Osteoblast (primary cell): ENCODE measurements at regions not wholly inside any gene's neighbourhood (a gene's known extent, or its start where the extent isn't known, plus 50 kb on each side); places are given as distances from the start of the nearest gene placed in this dataset.

Source experiments
- DNase-seq: peaks from one replicate; pipeline ENCODE4 v3.0.0; 2011; ENCODE audit warnings: low spot score, mixed read lengths; ENCODE audit not compliant: insufficient read length; ENCODE audit errors: missing footprints
- H2AFZ ChIP-seq: 2 replicates; pipeline ENCODE4 v1.6.0; 2011; ENCODE audit warnings: mild to moderate bottlenecking, low read length
- H3K27ac ChIP-seq: 2 replicates; pipeline ENCODE4 v1.5.1; 2011; ENCODE audit warnings: mild to moderate bottlenecking, low read depth, low read length, moderate library complexity
- H3K27me3 ChIP-seq: 2 replicates; pipeline ENCODE4 v1.6.0; 2012; ENCODE audit warnings: mild to moderate bottlenecking, control low read depth, inconsistent platforms, low read length, moderate library complexity; ENCODE audit not compliant: insufficient read depth
- H3K36me3 ChIP-seq: 2 replicates; pipeline ENCODE4 v1.5.1; 2011; ENCODE audit warnings: mild to moderate bottlenecking, low read length, control low read depth, moderate library complexity; ENCODE audit not compliant: insufficient read depth
- H3K4me1 ChIP-seq: 2 replicates; pipeline ENCODE4 v1.5.1; 2011; ENCODE audit warnings: mild to moderate bottlenecking, low read length, control low read depth, moderate library complexity; ENCODE audit not compliant: insufficient read depth
- H3K4me2 ChIP-seq: 2 replicates; pipeline ENCODE4 v1.6.0; 2011; ENCODE audit warnings: mild to moderate bottlenecking, low read length; ENCODE audit not compliant: insufficient read depth
- H3K4me3 ChIP-seq: fragments of 200-600 bp; sonication (generic); 3 replicates; pipeline ENCODE4 v1.5.1; 2012; ENCODE audit warnings: mild to moderate bottlenecking, low read length, inconsistent platforms; ENCODE audit not compliant: insufficient read depth
- H3K79me2 ChIP-seq: 2 replicates; pipeline ENCODE4 v1.6.0; 2012; ENCODE audit warnings: mild to moderate bottlenecking, low read length, control low read depth, inconsistent platforms; ENCODE audit not compliant: insufficient read depth
- H3K9me3 ChIP-seq: 2 replicates; pipeline ENCODE4 v1.5.1; 2011; ENCODE audit warnings: low read depth, low read length, control low read depth
- H4K20me1 ChIP-seq: 2 replicates; pipeline ENCODE4 v1.6.0; 2012; ENCODE audit warnings: mild to moderate bottlenecking, low read length, control low read depth; ENCODE audit not compliant: insufficient read depth
- TF ChIP-seq, protein P1 (sequence below): IDR thresholded peaks from 2 replicates; pipeline ENCODE4 v1.5.1; 2011; ENCODE audit warnings: mild to moderate bottlenecking, low read depth, low read length, moderate library complexity; ENCODE audit errors: extremely low read depth

- Histone ChIP-seq H3K79me2 (no peaks in the 10 kb centered on the region), H3K4me1 (no peaks in the 10 kb centered on the region), H3K4me2 (no peak overlapping the region), H3K9me3 (no peaks in the 10 kb centered on the region), H2AFZ (no peak overlapping the region), H3K27ac (no peak overlapping the region), H3K36me3 (no peaks in the 10 kb centered on the region), H4K20me1 (no peaks in the 10 kb centered on the region), H3K27me3 (no peaks in the 10 kb centered on the region), H3K4me3 (no peak overlapping the region)
- DNase-seq: no peak
- TF ChIP-seq, protein P1, sequence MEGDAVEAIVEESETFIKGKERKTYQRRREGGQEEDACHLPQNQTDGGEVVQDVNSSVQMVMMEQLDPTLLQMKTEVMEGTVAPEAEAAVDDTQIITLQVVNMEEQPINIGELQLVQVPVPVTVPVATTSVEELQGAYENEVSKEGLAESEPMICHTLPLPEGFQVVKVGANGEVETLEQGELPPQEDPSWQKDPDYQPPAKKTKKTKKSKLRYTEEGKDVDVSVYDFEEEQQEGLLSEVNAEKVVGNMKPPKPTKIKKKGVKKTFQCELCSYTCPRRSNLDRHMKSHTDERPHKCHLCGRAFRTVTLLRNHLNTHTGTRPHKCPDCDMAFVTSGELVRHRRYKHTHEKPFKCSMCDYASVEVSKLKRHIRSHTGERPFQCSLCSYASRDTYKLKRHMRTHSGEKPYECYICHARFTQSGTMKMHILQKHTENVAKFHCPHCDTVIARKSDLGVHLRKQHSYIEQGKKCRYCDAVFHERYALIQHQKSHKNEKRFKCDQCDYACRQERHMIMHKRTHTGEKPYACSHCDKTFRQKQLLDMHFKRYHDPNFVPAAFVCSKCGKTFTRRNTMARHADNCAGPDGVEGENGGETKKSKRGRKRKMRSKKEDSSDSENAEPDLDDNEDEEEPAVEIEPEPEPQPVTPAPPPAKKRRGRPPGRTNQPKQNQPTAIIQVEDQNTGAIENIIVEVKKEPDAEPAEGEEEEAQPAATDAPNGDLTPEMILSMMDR: no peak
Measured at GRCh38 chr4:110395421-110395820, 80.5 kb upstream of the ENPEP start.

- Histone ChIP-seq H3K36me3 (no peaks in the 10 kb centered on the region), H3K27ac (no peak overlapping the region), H4K20me1 (no peaks in the 10 kb centered on the region), H3K4me2 (no peak overlapping the region), H3K9me3 (no peaks in the 10 kb centered on the region), H3K4me3 (no peak overlapping the region), H2AFZ (no peak overlapping the region), H3K79me2 (no peaks in the 10 kb centered on the region), H3K27me3 (no peaks in the 10 kb centered on the region), H3K4me1 (no peaks in the 10 kb centered on the region)
- TF ChIP-seq, protein P1: no peak
- no peak for DNase-seq
Measured at GRCh38 chr4:110394871-110395270, 81.1 kb upstream of the ENPEP start.

DNA sequence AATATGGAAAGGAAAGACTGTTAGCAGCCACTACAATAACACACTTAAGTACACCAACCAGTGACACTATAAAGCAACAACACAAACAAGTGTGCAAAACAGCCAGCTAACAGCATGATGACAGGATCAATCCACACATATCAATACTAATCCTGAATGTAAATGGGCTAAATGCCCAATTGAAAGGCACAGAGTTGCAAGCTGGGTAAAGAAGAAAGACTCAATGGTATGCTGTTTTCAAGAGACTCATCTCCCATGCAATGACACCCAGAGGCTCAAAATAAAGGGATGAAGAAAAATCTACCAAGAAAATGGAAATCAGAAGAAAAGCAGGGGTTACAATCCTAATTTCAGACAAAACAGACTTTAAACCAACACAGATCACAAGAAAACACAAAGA lies 94.2 kb upstream of the ENPEP start:
- H3K4me2 ChIP-seq: no peak overlapping the region
- no peak overlapping the region for H2AFZ ChIP-seq
- no peaks in the 10 kb centered on the region for H4K20me1 ChIP-seq
- H3K4me1 ChIP-seq: no peaks in the 10 kb centered on the region
- H3K79me2 ChIP-seq: no peaks in the 10 kb centered on the region
- no peak for DNase-seq
- H3K36me3 ChIP-seq: no peaks in the 10 kb centered on the region
- no peak overlapping the region for H3K4me3 ChIP-seq
- no peaks in the 10 kb centered on the region for H3K9me3 ChIP-seq
- TF ChIP-seq, protein P1: no peak
- no peak overlapping the region for H3K27ac ChIP-seq
- no peaks in the 10 kb centered on the region for H3K27me3 ChIP-seq

GRCh38 chr4:110372485-110372884 lies 103.5 kb upstream of the ENPEP start:
- TF ChIP-seq, protein P1: no peak
- no peak overlapping the region for H3K4me2 ChIP-seq
- DNase-seq: peak; percentile 5
- H3K4me3 ChIP-seq: no peak overlapping the region
- no peaks in the 10 kb centered on the region for H3K27me3 ChIP-seq
- no peaks in the 10 kb centered on the region for H3K4me1 ChIP-seq
- no peaks in the 10 kb centered on the region for H3K36me3 ChIP-seq
- H2AFZ ChIP-seq: no peak overlapping the region
- H3K79me2 ChIP-seq: no peaks in the 10 kb centered on the region
- H3K9me3 ChIP-seq: no peaks in the 10 kb centered on the region
- H3K27ac ChIP-seq: no peak overlapping the region
- no peaks in the 10 kb centered on the region for H4K20me1 ChIP-seq
